ENCODE measurements at regions not wholly inside any gene's neighbourhood (a gene's known extent, or its start where the extent isn't known, plus 50 kb on each side); places are given as distances from the start of the nearest gene placed in this dataset.

DNA sequence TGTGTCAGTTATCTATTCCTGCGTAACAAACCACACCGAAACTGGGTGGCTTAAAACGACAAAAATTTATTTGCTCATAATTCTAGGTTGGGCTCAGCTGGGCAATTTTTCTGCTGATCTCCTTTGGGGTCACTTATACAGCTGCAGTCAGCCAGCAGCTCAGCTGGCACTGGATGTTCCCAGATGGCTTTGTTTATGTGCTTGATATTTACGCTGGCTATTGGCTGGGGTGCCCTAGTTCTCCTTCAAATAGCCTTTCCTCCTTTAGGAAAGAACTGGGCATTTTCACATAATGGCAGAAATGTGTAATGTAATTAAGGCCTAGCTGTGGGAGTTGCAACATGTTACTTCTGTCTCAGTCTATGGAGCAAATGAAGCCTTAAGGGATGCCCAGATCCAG is 142.2 kb downstream of the B3GNT2 start:
- Histone ChIP-seq H3K4me3 (no peak overlapping the region), H3K36me3 (no peaks in the 10 kb centered on the region), H3K27ac (no peak overlapping the region), H3K4me1 (peaks cover 0 to 24% (median 9%) of the 10 kb centered on the region in 9 donors), H3K27me3 (no peaks in the 10 kb centered on the region), H3K9me3 (no peaks in the 10 kb centered on the region)
- 90 to 94% methylated on average over 4 of the region's 4 CpGs for WGBS, 2 donors
- TF ChIP-seq, protein P1, sequence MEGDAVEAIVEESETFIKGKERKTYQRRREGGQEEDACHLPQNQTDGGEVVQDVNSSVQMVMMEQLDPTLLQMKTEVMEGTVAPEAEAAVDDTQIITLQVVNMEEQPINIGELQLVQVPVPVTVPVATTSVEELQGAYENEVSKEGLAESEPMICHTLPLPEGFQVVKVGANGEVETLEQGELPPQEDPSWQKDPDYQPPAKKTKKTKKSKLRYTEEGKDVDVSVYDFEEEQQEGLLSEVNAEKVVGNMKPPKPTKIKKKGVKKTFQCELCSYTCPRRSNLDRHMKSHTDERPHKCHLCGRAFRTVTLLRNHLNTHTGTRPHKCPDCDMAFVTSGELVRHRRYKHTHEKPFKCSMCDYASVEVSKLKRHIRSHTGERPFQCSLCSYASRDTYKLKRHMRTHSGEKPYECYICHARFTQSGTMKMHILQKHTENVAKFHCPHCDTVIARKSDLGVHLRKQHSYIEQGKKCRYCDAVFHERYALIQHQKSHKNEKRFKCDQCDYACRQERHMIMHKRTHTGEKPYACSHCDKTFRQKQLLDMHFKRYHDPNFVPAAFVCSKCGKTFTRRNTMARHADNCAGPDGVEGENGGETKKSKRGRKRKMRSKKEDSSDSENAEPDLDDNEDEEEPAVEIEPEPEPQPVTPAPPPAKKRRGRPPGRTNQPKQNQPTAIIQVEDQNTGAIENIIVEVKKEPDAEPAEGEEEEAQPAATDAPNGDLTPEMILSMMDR (IDR thresholded peaks at IDR 0.05) = no peak
- no peak for DNase-seq
- peak in 1 of 8 donors; percentile 38 for ATAC-seq
- intact Hi-C loops (cut with DNase I) = no loop called here

DNA sequence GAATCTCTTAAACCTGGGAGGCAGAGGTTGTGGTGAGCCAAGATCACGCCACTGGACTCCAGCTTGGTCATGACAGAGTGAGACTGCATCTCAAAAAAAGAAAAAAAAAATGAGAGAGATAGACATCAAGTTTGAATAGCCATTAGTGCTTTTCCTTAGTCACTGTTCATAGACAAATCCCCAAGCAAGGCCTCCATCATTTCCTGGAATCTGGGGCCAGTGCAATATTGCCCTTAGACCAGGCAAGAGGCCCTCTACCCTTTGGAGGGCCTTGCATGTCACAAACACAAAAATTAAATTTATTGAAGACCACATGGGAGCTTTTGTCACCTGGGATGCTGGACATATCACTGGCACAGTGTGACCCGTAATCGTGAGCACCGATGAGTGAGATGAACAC is 141.5 kb downstream of the B3GNT2 start:
- 93 to 96% methylated on average over 4 of the region's 4 CpGs for WGBS, 2 donors
- intact Hi-C loops (cut with DNase I) = no loop called here

DNA sequence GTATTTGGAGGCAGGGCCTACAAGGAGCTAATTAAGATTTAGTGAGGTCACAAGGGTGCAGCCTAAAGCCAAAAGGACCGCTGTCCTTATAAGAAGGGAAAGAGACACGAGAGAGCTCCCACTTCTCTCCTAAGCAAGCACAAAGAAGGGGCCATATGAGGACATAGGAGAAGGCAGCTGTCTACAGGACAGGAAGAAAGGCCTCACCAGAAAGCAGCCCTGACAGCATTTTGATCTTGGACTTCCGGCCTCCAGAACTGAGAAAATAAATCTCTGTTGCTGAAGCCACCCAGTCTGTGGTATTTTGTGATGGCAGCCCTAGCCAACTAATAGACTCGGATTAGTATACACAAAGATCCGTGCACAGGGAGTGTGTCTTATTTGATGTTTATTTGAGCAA is 139.7 kb downstream of the B3GNT2 start:
- intact Hi-C loops (cut with DNase I) = no loop called here
- TF ChIP-seq, protein P1 (IDR thresholded peaks at IDR 0.05) = no peak
- Histone ChIP-seq H3K27me3 (no peaks in the 10 kb centered on the region), H3K27ac (no peak overlapping the region), H3K36me3 (no peaks in the 10 kb centered on the region), H3K4me3 (no peak overlapping the region), H3K4me1 (peaks cover 0 to 3% (median 0%) of the 10 kb centered on the region in 9 donors), H3K9me3 (no peaks in the 10 kb centered on the region)
- DNase-seq (no peak), ATAC-seq (peak in 4 of 8 donors; percentile 25 to 74 (median 39))
- WGBS, 2 donors = 66 to 83% methylated on average over 5 of the region's 5 CpGs

More for the DNA sequence above, 141.5 kb downstream of the B3GNT2 start:
- TF ChIP-seq, protein P1 (IDR thresholded peaks at IDR 0.05) = no peak
- Histone ChIP-seq H3K27ac (no peak overlapping the region), H3K4me3 (no peak overlapping the region), H3K27me3 (no peaks in the 10 kb centered on the region), H3K36me3 (no peaks in the 10 kb centered on the region), H3K4me1 (peaks cover 0 to 17% (median 2%) of the 10 kb centered on the region in 9 donors), H3K9me3 (no peaks in the 10 kb centered on the region)
- DNase-seq (no peak), ATAC-seq (no peak)

DNA sequence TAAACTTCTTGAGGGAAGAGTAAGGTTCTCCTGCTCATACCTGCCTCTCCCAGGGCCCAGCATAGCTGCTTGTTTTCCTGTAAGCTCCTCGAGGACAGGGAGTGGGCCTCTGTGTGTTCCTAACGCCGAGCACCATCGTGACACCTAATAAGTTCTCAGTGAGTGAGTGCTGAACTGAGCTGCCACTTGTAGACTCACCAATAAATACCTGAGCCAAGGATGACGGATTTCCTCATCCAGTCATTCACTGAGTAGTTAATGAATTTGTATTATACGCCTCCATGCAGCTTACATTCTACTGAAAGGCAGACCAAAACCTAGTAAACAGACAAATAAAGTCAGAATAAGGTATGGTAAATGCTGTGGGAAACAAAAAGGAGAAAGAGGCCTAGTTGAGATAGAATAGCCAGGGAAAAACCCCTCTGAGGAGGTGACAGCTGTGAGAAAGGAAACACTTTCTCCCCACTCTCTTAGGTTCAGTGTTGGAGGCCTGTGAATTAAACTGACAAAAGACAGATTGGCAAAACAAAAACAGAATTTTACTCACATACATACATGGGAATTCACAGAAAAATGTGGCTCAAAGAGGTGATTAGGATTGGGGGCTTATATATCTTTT is 138.6 kb downstream of the B3GNT2 start:
- Histone ChIP-seq H3K9me3 (no peaks in the 10 kb centered on the region), H3K36me3 (no peaks in the 10 kb centered on the region), H3K27ac (no peak overlapping the region), H3K4me1 (peaks cover 0 to 3% (median 0%) of the 10 kb centered on the region in 9 donors), H3K4me3 (no peak overlapping the region), H3K27me3 (no peaks in the 10 kb centered on the region)
- TF ChIP-seq, protein P1 (IDR thresholded peaks at IDR 0.05) = no peak
- intact Hi-C loops (cut with DNase I) = no loop called here
- DNase-seq (no peak), ATAC-seq (no peak)
- WGBS, 2 donors = 82 to 92% methylated on average over 6 of the region's 6 CpGs

Data from heart right ventricle (tissue), 16 donors.